HCT116 (cell line): ENCODE measurements at regions not wholly inside any gene's neighbourhood (a gene's known extent, or its start where the extent isn't known, plus 50 kb on each side); places are given as distances from the start of the nearest gene placed in this dataset.

Experiments
- ATAC-seq: fragments of 200-7000 bp; cut with Tn5 transposase; 2 replicates; pipeline ENCODE4 v1.9.1; 2020; ENCODE audit warnings: mild to moderate bottlenecking, moderate library complexity
- BruUV-seq: library from RNA; stranded (reverse); fragments of 400-500 nt; replicated peaks from 2 replicates; lab custom pipeline; 2021; lab: Mats Ljungman, UMichigan
- CTCF ChIA-PET: fragments of 300-600 bp; sonication (Branson Sonifier 250); formaldehyde crosslinking; loops from one replicate; lab custom pipeline; 2021; ENCODE audit warnings: antibody characterized with exemption; lab: Charles Lee
- POLR2A ChIA-PET: fragments of 300-600, 350-600 bp; sonication (Branson Sonifier 250); formaldehyde crosslinking; loops from one replicate; lab custom pipeline; 2021; ENCODE audit warnings: antibody characterized with exemption; lab: Charles Lee
- RAD21 ChIA-PET, 2 experiments: fragments of 300-600 bp; sonication (Branson Sonifier 250); formaldehyde crosslinking; loops; one replicate each; lab custom pipeline; 2023; ENCODE audit warnings: low total read pairs in 2 of 2; ENCODE audit not compliant: uncharacterized antibody in 2 of 2, unreplicated experiment in 2 of 2, low non-redundant PET in 1 of 2; lab: Charles Lee
- DNase-seq: peaks from one replicate; pipeline ENCODE4 v3.0.0-alpha.2; 2010; ENCODE audit warnings: low read depth, low spot score
- H2AFZ ChIP-seq: fragments of 200-600 bp; shearing (Covaris generic), sonication (generic); 2 replicates; pipeline ENCODE4 v1.6.1; 2017; ENCODE audit warnings: low read depth, mixed run types, mixed read lengths, antibody characterized with exemption, low read length; ENCODE audit not compliant: poor library complexity, severe bottlenecking
- H3K27ac ChIP-seq: 2 replicates; pipeline ENCODE4 v1.5.1; 2012; ENCODE audit warnings: low read depth, low read length
- H3K27me3 ChIP-seq: fragments of 200-600 bp; sonication (generic); 2 replicates; pipeline ENCODE4 v1.6.1; 2016; ENCODE audit warnings: mixed run types, low read length, mixed read lengths; ENCODE audit not compliant: insufficient read depth
- H3K36me3 ChIP-seq, 2 experiments: fragments of 200-500 bp in 1 of 2; fragments of 200-600 bp in 1 of 2; sonication (Bioruptor generic) in 1 of 2; sonication (generic) in 1 of 2; 2 replicates each; pipeline versions ENCODE4 v1.5.1 to v1.6.1; 2014 to 2016; ENCODE audit warnings: low read length in 2 of 2, inconsistent platforms in 1 of 2, mixed read lengths in 1 of 2, mixed run types in 1 of 2; ENCODE audit not compliant: insufficient read depth in 2 of 2, control insufficient read depth in 1 of 2
- H3K4me1 ChIP-seq, 2 experiments: fragments of 200-600 bp in 1 of 2; sonication (generic) in 1 of 2; 2 replicates each; pipeline versions ENCODE4 v1.5.1 to v1.6.1; 2012 to 2017; ENCODE audit warnings: low read length in 2 of 2, inconsistent platforms in 1 of 2, mild to moderate bottlenecking in 1 of 2, mixed read lengths in 1 of 2, mixed run types in 1 of 2, moderate library complexity in 1 of 2; ENCODE audit not compliant: insufficient read depth in 2 of 2, control insufficient read depth in 1 of 2
- H3K4me2 ChIP-seq: fragments of 200-600 bp; sonication (generic); 2 replicates; pipeline ENCODE4 v1.6.1; 2017; ENCODE audit warnings: mixed run types, low read length, mixed read lengths
- H3K4me3 ChIP-seq, 2 experiments: fragments of 200-600 bp in 1 of 2; sonication (generic) in 1 of 2; replicated peaks in 1 of 2; 2 replicates each; pipeline ENCODE4 v1.5.1; 2011 to 2016; ENCODE audit warnings: low read length in 2 of 2, control low read depth in 1 of 2, low read depth in 1 of 2, mild to moderate bottlenecking in 1 of 2, mixed read lengths in 1 of 2, mixed run types in 1 of 2
- H3K79me2 ChIP-seq: fragments of 200-600 bp; sonication (generic); 2 replicates; pipeline ENCODE4 v1.6.1; 2017; ENCODE audit warnings: mild to moderate bottlenecking, mixed run types, low read length, moderate library complexity, mixed read lengths; ENCODE audit not compliant: insufficient read depth
- H3K9ac ChIP-seq: fragments of 200-600 bp; sonication (generic); 2 replicates; pipeline ENCODE4 v1.6.1; 2016; ENCODE audit warnings: low read length, mixed read lengths
- H3K9me2 ChIP-seq: fragments of 200-600 bp; sonication (generic), shearing (Covaris generic); 2 replicates; pipeline ENCODE4 v1.6.1; 2017; ENCODE audit warnings: mixed run types, mild to moderate bottlenecking, moderate library complexity; ENCODE audit not compliant: insufficient read depth
- H3K9me3 ChIP-seq, 2 experiments: fragments of 200-500 bp in 1 of 2; fragments of 200-600 bp in 1 of 2; sonication (Bioruptor generic) in 1 of 2; sonication (generic) in 1 of 2; 2 replicates each; pipeline ENCODE4 v1.6.1; 2014 to 2017; ENCODE audit warnings: low read length in 2 of 2, mixed read lengths in 2 of 2, inconsistent platforms in 1 of 2, low read depth in 1 of 2, mild to moderate bottlenecking in 1 of 2, mixed run types in 1 of 2, moderate library complexity in 1 of 2; ENCODE audit not compliant: control insufficient read depth in 1 of 2, insufficient read depth in 1 of 2
- H4K20me1 ChIP-seq: fragments of 200-600 bp; sonication (generic), shearing (Covaris generic); 2 replicates; pipeline ENCODE4 v1.6.1; 2017; ENCODE audit warnings: mixed run types, mild to moderate bottlenecking, moderate library complexity; ENCODE audit not compliant: insufficient read depth
- CEBPB ChIP-seq: IDR thresholded peaks from 2 replicates; pipeline ENCODE4 v1.6.1; 2012; ENCODE audit warnings: low read depth
- JUND ChIP-seq: IDR thresholded peaks from 2 replicates; pipeline ENCODE4 v1.6.1; 2012
- POLR2AphosphoS5 ChIP-seq: IDR thresholded peaks from 2 replicates; pipeline ENCODE4 v1.6.1; 2011; ENCODE audit warnings: mild to moderate bottlenecking, low read depth, low read length, moderate library complexity
- RAD21 ChIP-seq: IDR thresholded peaks from 2 replicates; pipeline ENCODE4 v1.6.1; 2012; ENCODE audit warnings: low read depth, mild to moderate bottlenecking
- SIN3A ChIP-seq: IDR thresholded peaks from 2 replicates; pipeline ENCODE4 v1.6.1; 2012; ENCODE audit warnings: low read depth
- SP1 ChIP-seq: IDR thresholded peaks from 2 replicates; pipeline ENCODE4 v1.6.1; 2012; ENCODE audit warnings: low read depth
- SRF ChIP-seq: IDR thresholded peaks from 2 replicates; pipeline ENCODE4 v1.6.1; 2012; ENCODE audit warnings: low read depth
- TCF7L2 ChIP-seq: IDR thresholded peaks from 2 replicates; pipeline ENCODE4 v1.7.0; 2011; ENCODE audit warnings: borderline replicate concordance, inconsistent platforms; ENCODE audit not compliant: insufficient read depth, insufficient read length; ENCODE audit errors: extremely low read depth
- ZNF274 ChIP-seq: fragments of 200-500 bp; sonication (Bioruptor generic); IDR thresholded peaks from 2 replicates; pipeline ENCODE4 v1.6.1; 2014; ENCODE audit warnings: mild to moderate bottlenecking, low read depth, low read length, inconsistent platforms
- intact Hi-C: fragments of 100-400 bp; cut with micrococcal nuclease; formaldehyde crosslinking; loops from 2 replicates; pipeline ENCODE4 v1.10.0; 2022
- TF ChIP-seq, protein P1 (sequence below), 3 experiments: fragments of 200-600 bp in 1 of 3; sonication (generic) in 1 of 3; IDR thresholded peaks in 2 of 3; conservative IDR thresholded peaks in 1 of 3; 2 replicates each; pipeline ENCODE4 v1.5.1; 2012 to 2017; ENCODE audit warnings: low read depth in 2 of 3, low read length in 2 of 3, antibody characterized with exemption in 1 of 3, borderline replicate concordance in 1 of 3, control low read depth in 1 of 3, mild to moderate bottlenecking in 1 of 3, mixed read lengths in 1 of 3, mixed run types in 1 of 3, moderate library complexity in 1 of 3; ENCODE audit not compliant: insufficient read depth in 1 of 3
- TF ChIP-seq, protein P2 (sequence below): IDR thresholded peaks from 2 replicates; pipeline ENCODE4 v1.6.1; 2012
- TF ChIP-seq, protein P3 (sequence below): IDR thresholded peaks from 2 replicates; pipeline ENCODE4 v1.6.1; 2012

DNA sequence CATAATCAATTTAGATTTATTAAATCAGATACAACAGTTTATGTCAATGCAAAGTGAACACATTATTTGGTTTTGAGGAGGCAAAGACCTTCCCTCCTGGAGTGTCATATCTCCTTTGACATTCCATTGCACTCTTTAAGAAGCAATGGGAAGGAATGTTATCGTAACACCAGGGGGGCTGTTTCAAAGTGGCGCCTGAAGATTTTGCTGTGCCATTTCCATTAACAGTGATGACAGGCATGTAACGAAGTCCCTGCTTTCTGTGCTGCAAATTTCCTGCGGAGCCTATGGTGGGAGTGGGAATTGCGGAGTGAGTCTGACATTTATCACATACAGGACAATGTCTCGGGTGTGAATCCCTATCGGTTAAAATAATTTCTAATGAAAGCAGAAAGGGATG, 499.6 kb upstream of the RAB6C start:
- ATAC-seq, result no peak
- Histone ChIP-seq H3K9me3 (no peaks in the 10 kb centered on the region), H3K79me2 (no peaks in the 10 kb centered on the region), H2AFZ (no peak overlapping the region), H3K4me2 (no peak overlapping the region), H3K27ac (no peak overlapping the region), H3K4me3 (no peak overlapping the region), H3K9ac (no peak overlapping the region), H3K4me1 (no peaks in the 10 kb centered on the region), H3K27me3 (peaks cover 55% of the 10 kb centered on the region), H3K36me3 (no peaks in the 10 kb centered on the region), H3K9me2 (no peaks in the 10 kb centered on the region), H4K20me1 (no peaks in the 10 kb centered on the region)
- DNase-seq, result no peak
- TF ChIP-seq RAD21 (no peak), TCF7L2 (no peak), SIN3A (no peak), JUND (no peak), CEBPB (no peak), SRF (no peak), ZNF274 (no peak), SP1 (no peak), POLR2AphosphoS5 (no peak)
- TF ChIP-seq, protein P1, sequence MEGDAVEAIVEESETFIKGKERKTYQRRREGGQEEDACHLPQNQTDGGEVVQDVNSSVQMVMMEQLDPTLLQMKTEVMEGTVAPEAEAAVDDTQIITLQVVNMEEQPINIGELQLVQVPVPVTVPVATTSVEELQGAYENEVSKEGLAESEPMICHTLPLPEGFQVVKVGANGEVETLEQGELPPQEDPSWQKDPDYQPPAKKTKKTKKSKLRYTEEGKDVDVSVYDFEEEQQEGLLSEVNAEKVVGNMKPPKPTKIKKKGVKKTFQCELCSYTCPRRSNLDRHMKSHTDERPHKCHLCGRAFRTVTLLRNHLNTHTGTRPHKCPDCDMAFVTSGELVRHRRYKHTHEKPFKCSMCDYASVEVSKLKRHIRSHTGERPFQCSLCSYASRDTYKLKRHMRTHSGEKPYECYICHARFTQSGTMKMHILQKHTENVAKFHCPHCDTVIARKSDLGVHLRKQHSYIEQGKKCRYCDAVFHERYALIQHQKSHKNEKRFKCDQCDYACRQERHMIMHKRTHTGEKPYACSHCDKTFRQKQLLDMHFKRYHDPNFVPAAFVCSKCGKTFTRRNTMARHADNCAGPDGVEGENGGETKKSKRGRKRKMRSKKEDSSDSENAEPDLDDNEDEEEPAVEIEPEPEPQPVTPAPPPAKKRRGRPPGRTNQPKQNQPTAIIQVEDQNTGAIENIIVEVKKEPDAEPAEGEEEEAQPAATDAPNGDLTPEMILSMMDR (IDR thresholded peaks at IDR 0.05 in 2 of 3, conservative IDR thresholded peaks at IDR 0.05 in 1 of 3; ENCODE audit: borderline replicate concordance in 1 of 3, insufficient read depth in 1 of 3, low read depth in 2 of 3, low read length in 2 of 3), result no peak
- TF ChIP-seq, protein P2, sequence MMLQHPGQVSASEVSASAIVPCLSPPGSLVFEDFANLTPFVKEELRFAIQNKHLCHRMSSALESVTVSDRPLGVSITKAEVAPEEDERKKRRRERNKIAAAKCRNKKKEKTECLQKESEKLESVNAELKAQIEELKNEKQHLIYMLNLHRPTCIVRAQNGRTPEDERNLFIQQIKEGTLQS, result no peak
- TF ChIP-seq, protein P3, sequence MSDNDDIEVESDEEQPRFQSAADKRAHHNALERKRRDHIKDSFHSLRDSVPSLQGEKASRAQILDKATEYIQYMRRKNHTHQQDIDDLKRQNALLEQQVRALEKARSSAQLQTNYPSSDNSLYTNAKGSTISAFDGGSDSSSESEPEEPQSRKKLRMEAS, result no peak
- POLR2A ChIA-PET, result no interaction called here
- intact Hi-C loops, result no loop called here
- no TSS peak for BruUV-seq
- RAD21 ChIA-PET, result no interaction called here
- CTCF ChIA-PET, result no interaction called here
